ENCODE measurements at regions not wholly inside any gene's neighbourhood (a gene's known extent, or its start where the extent isn't known, plus 50 kb on each side); places are given as distances from the start of the nearest gene placed in this dataset.

- DNase-seq (ENCODE audit: low spot score) = no peak
Measured at GRCh38 chr17:77717941-77718668, 240.4 kb upstream of the TNRC6C start.

GRCh38 chr17:77718669-77718961, 239.9 kb upstream of the TNRC6C start:
- in situ Hi-C loops (cut with HindIII; ENCODE audit: low sequenced_read_pairs) = no loop called here

More at GRCh38 chr17:77717941-77718668, 240.4 kb upstream of the TNRC6C start:
- in situ Hi-C loops (cut with HindIII; ENCODE audit: low sequenced_read_pairs) = no loop called here

GRCh38 chr17:77719806-77720205, 238.7 kb upstream of the TNRC6C start:
- in situ Hi-C loops (cut with HindIII; ENCODE audit: low sequenced_read_pairs) = no loop called here

More at GRCh38 chr17:77718669-77718961, 239.9 kb upstream of the TNRC6C start:
- DNase-seq (ENCODE audit: low spot score) = no peak

GRCh38 chr17:77720946-77721845, 237.3 kb upstream of the TNRC6C start:
- no peak for DNase-seq (ENCODE audit: low spot score)
- in situ Hi-C loops (cut with HindIII; ENCODE audit: low sequenced_read_pairs) = no loop called here

More at GRCh38 chr17:77719806-77720205, 238.7 kb upstream of the TNRC6C start:
- no peak for DNase-seq (ENCODE audit: low spot score)

GRCh38 chr17:77721846-77722160, 236.7 kb upstream of the TNRC6C start:
- no peak for DNase-seq (ENCODE audit: low spot score)
- in situ Hi-C loops (cut with HindIII; ENCODE audit: low sequenced_read_pairs) = no loop called here

- no peak for DNase-seq (ENCODE audit: low spot score)
- in situ Hi-C loops (cut with HindIII; ENCODE audit: low sequenced_read_pairs) = no loop called here
Measured at GRCh38 chr17:77722366-77722765, 236.1 kb upstream of the TNRC6C start.

- DNase-seq (ENCODE audit: low spot score) = no peak
- in situ Hi-C loops (cut with HindIII; ENCODE audit: low sequenced_read_pairs) = no loop called here
Measured at GRCh38 chr17:77723071-77723908, 235.2 kb upstream of the TNRC6C start.

GRCh38 chr17:77723909-77724875, 234.3 kb upstream of the TNRC6C start:
- in situ Hi-C loops (cut with HindIII; ENCODE audit: low sequenced_read_pairs) = no loop called here
- no peak for DNase-seq (ENCODE audit: low spot score)

- DNase-seq (ENCODE audit: low spot score) = no peak
- in situ Hi-C loops (cut with HindIII; ENCODE audit: low sequenced_read_pairs) = no loop called here
Measured at GRCh38 chr17:77724876-77725615, 233.5 kb upstream of the TNRC6C start.

GRCh38 chr17:77725846-77726245, 232.7 kb upstream of the TNRC6C start:
- no peak for DNase-seq (ENCODE audit: low spot score)
- in situ Hi-C loops (cut with HindIII; ENCODE audit: low sequenced_read_pairs) = no loop called here

- in situ Hi-C loops (cut with HindIII; ENCODE audit: low sequenced_read_pairs) = no loop called here
- DNase-seq (ENCODE audit: low spot score) = no peak
Measured at GRCh38 chr17:77726549-77727006, 231.9 kb upstream of the TNRC6C start.

- in situ Hi-C loops (cut with HindIII; ENCODE audit: low sequenced_read_pairs) = no loop called here
- no peak for DNase-seq (ENCODE audit: low spot score)
Measured at GRCh38 chr17:77727037-77727615, 231.4 kb upstream of the TNRC6C start.

- no peak for DNase-seq (ENCODE audit: low spot score)
- in situ Hi-C loops (cut with HindIII; ENCODE audit: low sequenced_read_pairs) = no loop called here
Measured at GRCh38 chr17:77728474-77728795, 230.1 kb upstream of the TNRC6C start.

GRCh38 chr17:77728871-77729270, 229.6 kb upstream of the TNRC6C start:
- no peak for DNase-seq (ENCODE audit: low spot score)
- in situ Hi-C loops (cut with HindIII; ENCODE audit: low sequenced_read_pairs) = no loop called here

- in situ Hi-C loops (cut with HindIII; ENCODE audit: low sequenced_read_pairs) = no loop called here
- DNase-seq (ENCODE audit: low spot score) = no peak
Measured at GRCh38 chr17:77729587-77729986, 228.9 kb upstream of the TNRC6C start.

GRCh38 chr17:77730376-77730775, 228.1 kb upstream of the TNRC6C start:
- in situ Hi-C loops (cut with HindIII; ENCODE audit: low sequenced_read_pairs) = loop anchor here (10.0 kb wide), 1 partner anchor 136 kb away; no protein-coding TSS in a partner anchor
- DNase-seq (ENCODE audit: low spot score) = no peak

GRCh38 chr17:77733576-77734296, 224.8 kb upstream of the TNRC6C start:
- in situ Hi-C loops (cut with HindIII; ENCODE audit: low sequenced_read_pairs) = loop anchor here (10.0 kb wide), 1 partner anchor 139 kb away; no protein-coding TSS in a partner anchor
- no peak for DNase-seq (ENCODE audit: low spot score)

Measured in G401 (cell line).